SIG-M5 treated with dmso at 0.1 percent for 504 hours (cell line): ENCODE measurements at regions not wholly inside any gene's neighbourhood (a gene's known extent, or its start where the extent isn't known, plus 50 kb on each side); places are given as distances from the start of the nearest gene placed in this dataset.
"Not testable (repeated sequence)": the region's sequence is repeated elsewhere in the genome, so short reads cannot be mapped to it uniquely, and the experiment has no call there.

Experiments
- DNase-seq: peaks from one replicate; lab custom pipeline; 2025; ENCODE audit not compliant: unreplicated experiment; lab: John Stamatoyannopoulos, UW

- DNase-seq, result not testable (repeated sequence)
These were observed 74.4 kb upstream of the RTN4 start for GRCh38 chr2:55124682-55125081.

- DNase-seq, result no peak
These were observed 73.6 kb upstream of the RTN4 start for GRCh38 chr2:55123851-55124269.

- DNase-seq, result no peak
These were observed 70.5 kb upstream of the RTN4 start for GRCh38 chr2:55120634-55121359.

- no peak for DNase-seq
These were observed 69.6 kb upstream of the RTN4 start for GRCh38 chr2:55119711-55120487.

- DNase-seq, result no peak
These were observed 68.4 kb upstream of the RTN4 start for GRCh38 chr2:55118643-55119083.

GRCh38 chr2:55116966-55117365 lies 66.7 kb upstream of the RTN4 start:
- DNase-seq, result no peak

- DNase-seq, result no peak
These were observed 66.3 kb upstream of the RTN4 start for GRCh38 chr2:55116598-55116964.

- DNase-seq, result peak; percentile 84
These were observed 65.7 kb upstream of the RTN4 start for GRCh38 chr2:55115761-55116597.

GRCh38 chr2:55114597-55114996 lies 64.3 kb upstream of the RTN4 start:
- no peak for DNase-seq

GRCh38 chr2:55114082-55114481 lies 63.8 kb upstream of the RTN4 start:
- no peak for DNase-seq

- peak; percentile 99 for DNase-seq
These were observed 62.2 kb upstream of the RTN4 start for GRCh38 chr2:55112229-55113031.

GRCh38 chr2:55111570-55112228 lies 61.4 kb upstream of the RTN4 start:
- peak; percentile 97 for DNase-seq

- no peak for DNase-seq
These were observed 60.9 kb upstream of the RTN4 start for GRCh38 chr2:55111230-55111569.

GRCh38 chr2:55109219-55109891 lies 59.1 kb upstream of the RTN4 start:
- DNase-seq, result no peak

GRCh38 chr2:55108456-55109160 lies 58.4 kb upstream of the RTN4 start:
- DNase-seq, result no peak

- no peak for DNase-seq
These were observed 57.2 kb upstream of the RTN4 start for GRCh38 chr2:55107436-55107835.

- no peak for DNase-seq
These were observed 55.9 kb upstream of the RTN4 start for GRCh38 chr2:55106148-55106547.

GRCh38 chr2:55105456-55105855 lies 55.2 kb upstream of the RTN4 start:
- DNase-seq, result no peak

- no peak for DNase-seq
These were observed 52.8 kb upstream of the RTN4 start for GRCh38 chr2:55103046-55103445.
